Fibroblast of the aortic adventitia (primary cell): ENCODE measurements at regions not wholly inside any gene's neighbourhood (a gene's known extent, or its start where the extent isn't known, plus 50 kb on each side); places are given as distances from the start of the nearest gene placed in this dataset.

Experiments
- DNase-seq: peaks from one replicate; pipeline ENCODE4 v3.0.0-alpha.2; 2010; ENCODE audit warnings: low read depth
- H3K4me3 ChIP-seq: 2 replicates; pipeline ENCODE4 v1.5.1; 2011; ENCODE audit warnings: low read depth, mild to moderate bottlenecking, control low read depth, low read length, moderate library complexity
- CTCF ChIP-seq: IDR thresholded peaks from 2 replicates; pipeline ENCODE4 v1.5.1; 2011; ENCODE audit warnings: mild to moderate bottlenecking, low read length, control low read depth, inconsistent platforms; ENCODE audit not compliant: insufficient read depth

GRCh38 chr1:86224651-86225310 is 68.2 kb upstream of the COL24A1 start:
- no peak for TF ChIP-seq CTCF
- H3K4me3 ChIP-seq: no peak overlapping the region
- DNase-seq: no peak

- H3K4me3 ChIP-seq: no peak overlapping the region
- TF ChIP-seq CTCF: no peak
- no peak for DNase-seq
Observed at GRCh38 chr1:86218859-86219258, 62.3 kb upstream of the COL24A1 start.

GRCh38 chr1:86214605-86215004 is 58.0 kb upstream of the COL24A1 start:
- no peak for TF ChIP-seq CTCF
- no peak overlapping the region for H3K4me3 ChIP-seq
- DNase-seq: no peak

- DNase-seq: no peak
- no peak overlapping the region for H3K4me3 ChIP-seq
- no peak for TF ChIP-seq CTCF
Observed at GRCh38 chr1:86209346-86209745, 52.8 kb upstream of the COL24A1 start.

- peak; percentile 74 for DNase-seq
- no peak overlapping the region for H3K4me3 ChIP-seq
- no peak for TF ChIP-seq CTCF
Observed at GRCh38 chr1:86207323-86207722, 50.8 kb upstream of the COL24A1 start.
